ENCODE measurements at regions not wholly inside any gene's neighbourhood (a gene's known extent, or its start where the extent isn't known, plus 50 kb on each side); places are given as distances from the start of the nearest gene placed in this dataset.

DNA sequence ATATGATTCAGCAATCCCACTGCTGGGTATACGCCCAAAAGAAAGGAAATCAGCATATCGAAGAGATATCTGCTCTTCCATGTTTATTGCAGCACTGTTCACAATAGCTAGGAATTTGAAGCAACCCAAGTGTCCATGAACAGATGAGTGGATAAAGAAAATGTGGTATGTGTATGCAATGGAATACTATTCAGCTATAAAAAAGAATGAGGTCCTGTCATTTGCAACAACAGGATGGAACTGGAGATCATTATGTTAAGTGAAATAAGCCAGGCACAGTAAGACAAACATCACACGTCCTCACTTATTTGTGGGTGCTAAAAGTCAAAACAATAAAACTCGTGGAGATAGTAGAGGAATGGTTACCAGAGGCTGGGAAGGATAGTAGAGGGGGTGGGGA is 153.8 kb upstream of the LEF1 start:
- TF ChIP-seq, protein P1, sequence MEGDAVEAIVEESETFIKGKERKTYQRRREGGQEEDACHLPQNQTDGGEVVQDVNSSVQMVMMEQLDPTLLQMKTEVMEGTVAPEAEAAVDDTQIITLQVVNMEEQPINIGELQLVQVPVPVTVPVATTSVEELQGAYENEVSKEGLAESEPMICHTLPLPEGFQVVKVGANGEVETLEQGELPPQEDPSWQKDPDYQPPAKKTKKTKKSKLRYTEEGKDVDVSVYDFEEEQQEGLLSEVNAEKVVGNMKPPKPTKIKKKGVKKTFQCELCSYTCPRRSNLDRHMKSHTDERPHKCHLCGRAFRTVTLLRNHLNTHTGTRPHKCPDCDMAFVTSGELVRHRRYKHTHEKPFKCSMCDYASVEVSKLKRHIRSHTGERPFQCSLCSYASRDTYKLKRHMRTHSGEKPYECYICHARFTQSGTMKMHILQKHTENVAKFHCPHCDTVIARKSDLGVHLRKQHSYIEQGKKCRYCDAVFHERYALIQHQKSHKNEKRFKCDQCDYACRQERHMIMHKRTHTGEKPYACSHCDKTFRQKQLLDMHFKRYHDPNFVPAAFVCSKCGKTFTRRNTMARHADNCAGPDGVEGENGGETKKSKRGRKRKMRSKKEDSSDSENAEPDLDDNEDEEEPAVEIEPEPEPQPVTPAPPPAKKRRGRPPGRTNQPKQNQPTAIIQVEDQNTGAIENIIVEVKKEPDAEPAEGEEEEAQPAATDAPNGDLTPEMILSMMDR (IDR thresholded peaks at IDR 0.05; ENCODE audit: extremely low read depth in 1 of 2, insufficient read depth in 1 of 2, low read depth in 1 of 2, low read length in 2 of 2) = no peak
- TF ChIP-seq EZH2 (IDR thresholded peaks at IDR 0.05; ENCODE audit: borderline replicate concordance, low read depth, low read length, severe bottlenecking) (no peak), POLR2A (IDR thresholded peaks at IDR 0.05; ENCODE audit: low read depth, low read length) (no peak), MYC (IDR thresholded peaks at IDR 0.05; ENCODE audit: low read depth, low read length) (no peak), JUN (IDR thresholded peaks at IDR 0.05; ENCODE audit: borderline replicate concordance, insufficient read depth, insufficient read length, low read depth) (no peak)
- TF ChIP-seq, protein P2, sequence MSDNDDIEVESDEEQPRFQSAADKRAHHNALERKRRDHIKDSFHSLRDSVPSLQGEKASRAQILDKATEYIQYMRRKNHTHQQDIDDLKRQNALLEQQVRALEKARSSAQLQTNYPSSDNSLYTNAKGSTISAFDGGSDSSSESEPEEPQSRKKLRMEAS (IDR thresholded peaks at IDR 0.05; ENCODE audit: insufficient read depth, insufficient read length) = no peak

Data from endothelial cell of umbilical vein (primary cell).